Upper lobe of left lung (tissue), 4 donors: ENCODE measurements at regions not wholly inside any gene's neighbourhood (a gene's known extent, or its start where the extent isn't known, plus 50 kb on each side); places are given as distances from the start of the nearest gene placed in this dataset.

Experiments
- EP300 ChIP-seq, 4 donors: sonication (generic); formaldehyde crosslinking; IDR thresholded peaks; one replicate each; pipeline ENCODE4 v1.5.1; 2017; ENCODE audit warnings: antibody characterized with exemption in 4 of 4, control low read depth in 2 of 4
- POLR2A ChIP-seq, 4 donors: fragments of 450-650 bp; IDR thresholded peaks; one replicate each; pipeline ENCODE4 v1.5.1; 2016 to 2017; ENCODE audit warnings: antibody characterized with exemption in 4 of 4, mild to moderate bottlenecking in 2 of 4
- TF ChIP-seq, protein P1 (sequence below), 6 experiments: fragments of 450-650 bp in 4 of 6; fragments of 200-600 bp in 2 of 6; sonication (generic) in 2 of 6; IDR thresholded peaks; one replicate each; pipeline ENCODE4 v1.5.1; 2016 to 2019; ENCODE audit warnings: antibody characterized with exemption in 6 of 6

DNA sequence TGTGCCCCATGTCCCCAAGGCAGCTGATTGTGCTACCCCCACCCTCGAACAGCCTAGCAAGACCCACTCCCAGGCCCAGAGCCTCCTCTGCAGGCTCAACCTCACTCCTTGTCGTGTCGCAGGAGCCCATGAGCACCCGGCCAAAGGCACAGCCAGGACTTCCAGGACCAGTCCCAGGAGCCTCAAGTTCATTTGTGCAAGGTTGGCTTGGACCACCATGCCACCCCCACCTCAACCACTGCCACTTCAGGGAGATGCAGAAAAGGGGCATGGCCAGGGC is 54.4 kb upstream of the KRTAP11-1 start:
- TF ChIP-seq, protein P1, sequence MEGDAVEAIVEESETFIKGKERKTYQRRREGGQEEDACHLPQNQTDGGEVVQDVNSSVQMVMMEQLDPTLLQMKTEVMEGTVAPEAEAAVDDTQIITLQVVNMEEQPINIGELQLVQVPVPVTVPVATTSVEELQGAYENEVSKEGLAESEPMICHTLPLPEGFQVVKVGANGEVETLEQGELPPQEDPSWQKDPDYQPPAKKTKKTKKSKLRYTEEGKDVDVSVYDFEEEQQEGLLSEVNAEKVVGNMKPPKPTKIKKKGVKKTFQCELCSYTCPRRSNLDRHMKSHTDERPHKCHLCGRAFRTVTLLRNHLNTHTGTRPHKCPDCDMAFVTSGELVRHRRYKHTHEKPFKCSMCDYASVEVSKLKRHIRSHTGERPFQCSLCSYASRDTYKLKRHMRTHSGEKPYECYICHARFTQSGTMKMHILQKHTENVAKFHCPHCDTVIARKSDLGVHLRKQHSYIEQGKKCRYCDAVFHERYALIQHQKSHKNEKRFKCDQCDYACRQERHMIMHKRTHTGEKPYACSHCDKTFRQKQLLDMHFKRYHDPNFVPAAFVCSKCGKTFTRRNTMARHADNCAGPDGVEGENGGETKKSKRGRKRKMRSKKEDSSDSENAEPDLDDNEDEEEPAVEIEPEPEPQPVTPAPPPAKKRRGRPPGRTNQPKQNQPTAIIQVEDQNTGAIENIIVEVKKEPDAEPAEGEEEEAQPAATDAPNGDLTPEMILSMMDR (IDR thresholded peaks at IDR 0.05) = no peak
- TF ChIP-seq POLR2A (IDR thresholded peaks at IDR 0.05) (no peak), EP300 (IDR thresholded peaks at IDR 0.05) (no peak)
